ENCODE measurements at regions not wholly inside any gene's neighbourhood (a gene's known extent, or its start where the extent isn't known, plus 50 kb on each side); places are given as distances from the start of the nearest gene placed in this dataset.

GRCh38 chr16:65185241-65185778, 63.4 kb upstream of the CDH11 start:
- Histone ChIP-seq H4K20me1 (replicated peaks in 1 of 2; ENCODE audit: control insufficient read depth in 1 of 2, insufficient read depth in 2 of 2, low read length in 2 of 2) (no peaks in the 10 kb centered on the region), H3K79me1 (ENCODE audit: low read depth, low read length) (no peaks in the 10 kb centered on the region), H3K4me3 (ENCODE audit: extremely low read depth in 1 of 4, insufficient read depth in 2 of 4, low read depth in 3 of 4, low read length in 4 of 4) (no peak overlapping the region), H2BK5ac (ENCODE audit: low read depth, low read length) (no peak overlapping the region), H3K14ac (ENCODE audit: insufficient read length) (no peak overlapping the region), H2AK5ac (ENCODE audit: low read depth, low read length) (no peak overlapping the region), H3K23ac (ENCODE audit: insufficient read length) (no peak overlapping the region), H3K23me2 (ENCODE audit: low read depth, low read length) (no peaks in the 10 kb centered on the region), H3K27me3 (replicated peaks in 1 of 4; ENCODE audit: control insufficient read depth in 3 of 4, extremely low read depth in 1 of 4, insufficient read depth in 3 of 4, low read length in 3 of 4) (no peaks in the 10 kb centered on the region), H3K4me1 (replicated peaks in 1 of 4; ENCODE audit: control insufficient read depth in 3 of 4, insufficient read depth in 4 of 4, low read length in 3 of 4) (no peaks in the 10 kb centered on the region), H3K9me3 (ENCODE audit: insufficient read depth in 2 of 2, low read depth in 1 of 2, low read length in 1 of 2) (no peaks in the 10 kb centered on the region), H2BK120ac (replicated peaks; ENCODE audit: low read depth, low read length) (no peak overlapping the region), H3K18ac (ENCODE audit: extremely low read depth, low read length) (no peak overlapping the region), H2BK12ac (ENCODE audit: low read depth, low read length) (no peak overlapping the region), H4K91ac (replicated peaks; ENCODE audit: insufficient read length, low read length) (no peak overlapping the region), H2BK20ac (ENCODE audit: low read length) (no peak overlapping the region), H3K56ac (replicated peaks; ENCODE audit: insufficient read length, low read depth, low read length) (no peak overlapping the region), H3K4ac (replicated peaks; ENCODE audit: insufficient read length, low read depth, low read length) (no peak overlapping the region), H3K9ac (replicated peaks in 1 of 4; ENCODE audit: extremely low read depth in 1 of 4, low read depth in 3 of 4, low read length in 3 of 4) (no peak overlapping the region), H4K5ac (ENCODE audit: insufficient read length, low read depth, low read length) (no peak overlapping the region), H3K27ac (ENCODE audit: low read depth, low read length) (no peak overlapping the region), H2AFZ (ENCODE audit: low read length) (no peak overlapping the region), H3K4me2 (ENCODE audit: insufficient read depth in 1 of 2, low read depth in 2 of 2, low read length in 2 of 2) (no peak overlapping the region), H2BK15ac (ENCODE audit: low read length) (no peak overlapping the region), H4K8ac (ENCODE audit: extremely low read depth, insufficient read depth, low read length) (no peak overlapping the region), H3K36me3 (ENCODE audit: control insufficient read depth in 2 of 4, insufficient read depth in 4 of 4, low read length in 3 of 4) (no peaks in the 10 kb centered on the region), H3K79me2 (ENCODE audit: control insufficient read depth in 1 of 2, insufficient read depth in 2 of 2, low read length in 2 of 2) (no peaks in the 10 kb centered on the region)
- ChIA-PET POLR2A (ENCODE audit: partially characterized antibody) (no interaction called here), CTCF (ENCODE audit: partially characterized antibody) (interaction anchor here (1.1 to 1.3 kb wide), 3 partner anchors 10 to 117 kb away, joined by 3 read pairs; no protein-coding TSS in a partner anchor)
- FAIRE-seq (no peak), DNase-seq (ENCODE audit: low read depth in 1 of 2, low spot score in 2 of 2) (no peak)
- 77% methylated on average over 3 of the region's 3 CpGs; no CpG with 5 or more reads in 1 of the 2 experiments for WGBS, 2 experiments (ENCODE audit: extremely low coverage in 1 of 2, insufficient coverage in 1 of 2, insufficient read length in 1 of 2, insufficient replicate concordance in 2 of 2, low coverage in 1 of 2, low lambda C conversion rate in 2 of 2, missing lambda C conversion rate in 1 of 2)
- TF ChIP-seq CBX5 (IDR thresholded peaks at IDR 0.05; ENCODE audit: low read depth, low read length): no peak
- TF ChIP-seq RNF2 (IDR thresholded peaks at IDR 0.05; ENCODE audit: borderline replicate concordance, low read depth, low read length, missing control alignments, poor library complexity, severe bottlenecking): no peak
- TF ChIP-seq PHF8 (conservative IDR thresholded peaks at IDR 0.05; ENCODE audit: low read depth, low read length): no peak
- TF ChIP-seq HDAC6 (IDR thresholded peaks at IDR 0.05; ENCODE audit: low read depth, low read length): no peak
- TF ChIP-seq BACH1 (IDR thresholded peaks at IDR 0.05; ENCODE audit: low read length): no peak
- no peak for TF ChIP-seq ZNF274 (IDR thresholded peaks at IDR 0.05; ENCODE audit: borderline replicate concordance, extremely low read depth, low read length)
- TF ChIP-seq RAD21 (IDR thresholded peaks at IDR 0.05 in 1 of 2, conservative IDR thresholded peaks at IDR 0.05 in 1 of 2; ENCODE audit: low read depth in 2 of 2, low read length in 2 of 2): no peak
- no peak for TF ChIP-seq JUN (IDR thresholded peaks at IDR 0.05; ENCODE audit: low read depth, low read length)
- no peak for TF ChIP-seq SP2 (IDR thresholded peaks at IDR 0.05; ENCODE audit: low read length)
- TF ChIP-seq SUZ12 (IDR thresholded peaks at IDR 0.05; ENCODE audit: low read length): no peak
- no peak for TF ChIP-seq FOSL1 (IDR thresholded peaks at IDR 0.05; ENCODE audit: insufficient read depth, low read depth, low read length)
- no peak for TF ChIP-seq TAF7 (optimal IDR thresholded peaks at IDR 0.05; ENCODE audit: borderline replicate concordance, low read depth, low read length)
- no peak for TF ChIP-seq JUND (IDR thresholded peaks at IDR 0.05; ENCODE audit: low read length)
- no peak for TF ChIP-seq ASH2L (IDR thresholded peaks at IDR 0.05; ENCODE audit: low read length)
- TF ChIP-seq BCL11A (IDR thresholded peaks at IDR 0.05; ENCODE audit: low read depth in 2 of 2, low read length in 2 of 2): no peak

Data from H1 (cell line).